AG09309 (cell line): ENCODE measurements at regions not wholly inside any gene's neighbourhood (a gene's known extent, or its start where the extent isn't known, plus 50 kb on each side); places are given as distances from the start of the nearest gene placed in this dataset.

Experiments used
- DNase-seq: peaks from one replicate; pipeline ENCODE4 v3.0.0-alpha.2; 2010; ENCODE audit warnings: low read depth
- H3K4me3 ChIP-seq: 2 replicates; pipeline ENCODE4 v1.5.1; 2011; ENCODE audit warnings: mild to moderate bottlenecking, low read depth, low read length, moderate library complexity; ENCODE audit not compliant: control insufficient read depth
- CTCF ChIP-seq: IDR thresholded peaks from 2 replicates; pipeline ENCODE4 v1.5.1; 2011; ENCODE audit warnings: mild to moderate bottlenecking, low read depth, low read length, inconsistent platforms; ENCODE audit not compliant: insufficient read depth, control insufficient read depth; ENCODE audit errors: missing control alignments

DNA sequence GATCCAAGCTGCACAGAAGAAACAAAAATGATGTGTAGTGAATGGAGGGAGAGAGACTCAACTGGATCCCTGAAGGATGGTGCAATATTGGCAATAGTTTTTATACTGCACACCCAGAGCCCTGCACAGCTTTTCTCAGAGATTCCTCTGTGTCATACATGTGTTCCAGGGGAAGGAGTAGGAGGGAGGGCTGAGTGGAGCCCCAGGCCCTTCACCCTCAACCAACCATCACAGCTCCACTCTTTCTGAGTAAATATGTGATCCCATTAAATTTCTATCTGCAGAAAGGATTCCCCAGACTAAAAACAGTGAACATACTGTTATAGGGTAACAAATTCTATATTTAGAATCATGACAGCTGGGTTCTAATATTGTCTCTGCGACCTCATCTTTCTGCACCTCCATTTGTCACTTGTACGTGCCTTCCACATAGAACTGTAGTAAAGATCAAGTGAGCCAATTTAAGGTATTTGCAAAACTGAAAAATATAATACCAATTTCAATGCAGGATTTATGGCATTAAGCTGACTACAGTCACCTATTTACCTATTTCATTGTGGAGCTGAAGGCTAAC, 421.4 kb upstream of the NRSN1 start:
- no peak for DNase-seq
- TF ChIP-seq CTCF = no peak

DNA sequence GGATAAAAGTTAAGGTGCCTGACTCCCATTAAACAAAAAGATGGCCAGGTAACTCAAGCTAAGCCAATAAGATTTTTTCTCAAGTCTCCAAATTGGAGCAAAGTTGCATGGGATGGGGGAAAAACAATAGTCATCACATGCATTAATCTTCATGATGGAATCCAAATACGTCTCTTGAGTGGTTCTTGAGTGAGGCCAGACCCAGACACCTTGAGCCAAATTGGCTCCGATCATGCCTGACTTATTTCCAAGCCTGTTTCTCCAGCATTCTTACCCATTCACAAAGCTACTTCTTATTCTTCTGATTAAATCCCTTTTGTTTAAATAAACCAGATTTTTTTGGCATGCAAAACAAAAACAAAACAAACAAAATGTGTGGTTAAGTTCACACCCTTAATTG, 420.3 kb upstream of the NRSN1 start:
- no peak overlapping the region for H3K4me3 ChIP-seq
- DNase-seq = no peak
- no peak for TF ChIP-seq CTCF

More for the DNA sequence above, 421.4 kb upstream of the NRSN1 start:
- no peak overlapping the region for H3K4me3 ChIP-seq

- no peak for DNase-seq
- TF ChIP-seq CTCF = no peak
- H3K4me3 ChIP-seq = no peak overlapping the region
These were observed 413.3 kb upstream of the NRSN1 start for GRCh38 chr6:23712756-23713155.

GRCh38 chr6:23713211-23713610, 412.8 kb upstream of the NRSN1 start:
- no peak overlapping the region for H3K4me3 ChIP-seq
- no peak for TF ChIP-seq CTCF
- DNase-seq = no peak

GRCh38 chr6:23728707-23729106, 397.3 kb upstream of the NRSN1 start:
- no peak for TF ChIP-seq CTCF
- DNase-seq = no peak
- H3K4me3 ChIP-seq = no peak overlapping the region

DNA sequence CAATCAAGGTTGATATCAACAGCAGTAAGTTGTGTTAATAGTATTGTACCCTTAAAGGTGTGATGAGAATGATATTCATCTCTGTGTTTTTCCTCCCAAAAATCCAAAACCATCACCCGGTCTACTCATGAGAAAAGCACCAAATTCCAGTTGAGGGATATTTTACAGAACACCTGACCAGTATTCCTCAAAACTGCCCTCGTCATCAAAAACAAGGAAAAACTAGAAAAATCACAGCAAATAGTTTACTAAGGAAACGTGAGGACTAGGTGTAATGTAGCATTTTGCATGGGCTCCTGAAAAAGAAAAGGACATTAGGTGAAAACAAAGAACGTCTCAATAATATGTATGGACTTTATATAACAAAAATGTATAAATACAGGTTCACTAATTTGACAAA, 394.4 kb upstream of the NRSN1 start:
- no peak for TF ChIP-seq CTCF
- no peak for DNase-seq
- no peak overlapping the region for H3K4me3 ChIP-seq

DNA sequence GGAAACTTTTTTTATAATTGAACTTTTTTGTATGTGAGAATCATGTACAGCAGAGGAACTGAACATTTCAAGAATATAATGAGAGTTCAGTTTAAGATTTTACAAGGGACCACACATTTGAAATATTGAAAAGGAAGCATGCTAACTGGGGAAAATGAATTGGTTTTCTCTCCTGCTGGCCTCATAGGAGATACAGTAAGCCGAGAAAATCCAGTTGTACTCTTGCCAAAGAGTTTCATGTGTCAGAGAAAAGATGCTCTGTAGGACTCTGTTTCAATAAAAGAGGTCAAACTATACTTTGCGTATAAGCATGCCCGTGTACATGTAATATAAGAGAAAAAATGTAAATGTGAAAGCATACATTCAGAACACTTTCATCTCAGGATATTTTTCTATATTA, 393.5 kb upstream of the NRSN1 start:
- no peak for DNase-seq
- TF ChIP-seq CTCF = no peak
- no peak overlapping the region for H3K4me3 ChIP-seq
